GM18517 (cell line): ENCODE measurements at regions not wholly inside any gene's neighbourhood (a gene's known extent, or its start where the extent isn't known, plus 50 kb on each side); places are given as distances from the start of the nearest gene placed in this dataset.

Experiments
- ATAC-seq: cut with Tn5 transposase; IDR thresholded peaks from one replicate; pipeline ENCODE4 v1.9.1; 2021; ENCODE audit warnings: mild to moderate bottlenecking, moderate library complexity; ENCODE audit not compliant: unreplicated experiment

DNA sequence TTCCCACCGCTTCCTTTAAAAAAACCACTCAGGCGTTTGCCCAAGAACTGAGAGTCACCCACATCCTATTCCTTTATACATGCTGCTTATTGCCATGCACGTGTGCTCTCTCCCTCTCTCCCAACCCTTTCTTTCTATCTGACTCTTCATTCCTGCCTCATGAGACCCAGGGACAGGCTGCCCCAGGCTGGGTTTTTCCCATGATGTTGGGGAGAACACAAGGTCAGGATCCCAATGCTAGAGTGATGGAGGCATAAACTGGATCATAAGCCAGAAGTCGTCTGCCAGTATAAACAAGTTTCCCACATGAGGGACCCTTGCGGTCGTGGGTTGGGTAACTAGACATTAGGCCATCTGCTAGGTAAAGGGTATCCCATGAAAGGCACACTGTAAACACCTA, 64.9 kb downstream of the CD2 start:
- ATAC-seq = no peak

DNA sequence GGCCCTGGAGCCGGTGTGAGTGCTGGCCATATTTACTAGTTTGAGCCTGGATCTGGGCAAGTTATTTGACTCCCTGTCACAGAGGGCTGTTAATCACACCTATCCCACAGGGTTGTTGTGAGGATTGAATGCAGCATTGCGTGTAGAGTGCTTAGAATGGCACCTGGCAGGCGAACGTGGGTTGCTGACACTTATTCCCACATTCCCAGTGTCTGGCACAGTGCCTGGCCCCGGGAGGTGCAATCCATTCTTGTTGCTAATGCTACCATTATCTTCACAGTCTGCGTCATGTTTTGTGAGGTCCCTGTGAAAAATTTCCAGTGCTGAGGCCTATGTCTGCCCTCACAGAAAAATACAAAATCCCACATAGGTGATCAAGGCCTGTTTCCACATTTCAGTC, 66.1 kb downstream of the CD2 start:
- ATAC-seq = no peak

DNA sequence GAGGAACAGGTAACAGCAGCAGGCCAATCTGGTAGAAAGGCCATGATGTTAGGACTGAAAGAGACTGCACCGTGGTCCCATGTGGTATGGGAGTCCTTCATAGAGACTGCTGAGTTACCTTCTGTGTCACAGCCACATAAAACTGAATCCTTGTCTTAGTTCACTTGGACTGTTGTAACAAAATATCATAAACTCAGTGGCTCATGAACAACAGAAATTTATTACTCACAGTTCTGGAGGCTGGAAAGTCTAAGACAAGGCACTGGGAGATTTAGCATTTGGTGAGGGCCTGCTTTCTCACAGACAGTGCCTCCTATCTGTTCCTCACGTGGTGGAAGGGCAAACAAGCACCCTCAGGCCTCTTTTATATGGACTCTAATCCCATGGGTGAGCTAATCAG, 67.5 kb downstream of the CD2 start:
- ATAC-seq = no peak

DNA sequence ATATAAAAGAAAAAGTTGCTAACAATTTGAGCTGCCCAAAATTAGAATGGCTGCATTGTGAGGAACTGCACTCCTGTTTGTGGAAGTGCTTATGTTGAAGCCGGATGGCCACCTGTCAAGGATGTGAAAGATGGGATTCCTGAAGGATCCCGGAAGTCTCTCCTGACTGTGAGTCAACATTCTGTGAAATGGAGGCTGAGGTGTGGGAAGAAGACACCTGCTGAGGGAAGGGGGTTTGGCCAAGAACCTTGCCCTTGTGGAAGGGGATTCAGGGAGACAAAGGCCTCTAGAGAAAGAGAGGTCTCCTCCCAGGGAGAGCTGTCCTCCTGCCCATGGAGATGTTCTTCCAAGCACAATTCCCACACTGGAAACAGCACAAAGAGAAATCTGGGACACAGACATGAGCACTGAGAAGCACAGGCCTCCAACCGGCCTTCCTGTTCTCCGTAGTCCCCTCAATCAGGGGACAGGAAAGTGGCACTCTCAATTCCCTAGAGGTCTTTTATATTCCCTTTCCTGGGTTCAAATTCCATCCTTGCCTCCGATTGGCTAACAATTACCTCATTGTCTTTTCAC, 70.5 kb downstream of the CD2 start:
- ATAC-seq = no peak

DNA sequence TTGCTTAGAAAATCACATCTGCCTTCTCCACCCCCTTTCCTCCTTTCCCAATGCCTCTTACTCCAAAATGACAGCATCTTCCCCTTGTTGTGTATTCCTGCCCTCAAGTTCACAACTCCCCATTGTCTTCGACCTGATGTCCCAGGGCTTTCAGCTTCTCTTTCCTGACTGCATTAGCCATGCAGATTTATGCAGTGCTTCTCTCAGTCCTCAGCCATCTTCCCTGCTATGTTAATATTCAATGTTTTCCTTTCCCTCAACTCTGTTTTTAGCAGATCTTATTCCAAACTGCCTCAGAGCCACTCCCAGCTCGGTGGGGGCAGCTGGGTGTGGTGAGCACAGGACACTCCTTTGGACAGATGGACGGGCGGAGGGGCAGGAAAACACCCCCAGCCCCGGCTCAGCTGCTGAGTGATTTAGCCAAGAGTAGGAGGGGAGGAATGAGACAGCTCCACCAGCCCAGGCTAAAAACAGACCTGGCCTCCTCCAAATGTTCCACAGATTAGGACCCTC, 71.0 kb downstream of the CD2 start:
- no peak for ATAC-seq

DNA sequence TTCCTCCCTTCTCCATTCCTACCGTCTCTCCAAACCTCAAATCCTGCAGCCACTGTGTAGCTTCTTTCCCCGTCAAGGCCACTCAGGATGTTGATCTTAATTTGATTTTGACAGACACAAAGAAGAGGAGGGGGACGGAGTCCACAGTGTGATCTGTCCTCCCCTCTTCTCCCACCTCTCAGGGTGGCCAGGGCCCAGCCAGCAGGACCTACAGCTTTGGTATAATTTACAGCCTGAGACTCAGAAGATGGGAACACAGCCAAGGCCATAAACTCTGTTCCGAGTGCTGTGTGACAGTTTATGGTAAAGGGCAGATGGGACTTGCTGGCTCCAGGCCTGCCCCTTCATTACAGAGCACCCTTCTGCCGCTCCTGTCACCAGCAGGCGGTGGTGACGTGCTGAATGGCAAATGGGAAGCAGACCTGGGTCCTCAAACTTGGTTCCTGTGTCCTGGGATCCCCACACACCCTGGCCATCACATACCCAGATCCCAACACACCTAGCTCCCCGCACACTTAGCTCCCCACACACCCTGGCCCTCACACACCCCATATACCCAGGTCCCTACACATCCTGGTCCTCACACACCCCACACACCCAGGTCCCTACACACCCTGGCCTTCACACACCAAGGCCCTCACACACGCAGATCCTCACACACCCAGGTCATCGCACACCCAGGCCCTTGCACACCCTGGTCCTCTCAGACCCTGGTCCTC, 71.6 kb downstream of the CD2 start:
- no peak for ATAC-seq

DNA sequence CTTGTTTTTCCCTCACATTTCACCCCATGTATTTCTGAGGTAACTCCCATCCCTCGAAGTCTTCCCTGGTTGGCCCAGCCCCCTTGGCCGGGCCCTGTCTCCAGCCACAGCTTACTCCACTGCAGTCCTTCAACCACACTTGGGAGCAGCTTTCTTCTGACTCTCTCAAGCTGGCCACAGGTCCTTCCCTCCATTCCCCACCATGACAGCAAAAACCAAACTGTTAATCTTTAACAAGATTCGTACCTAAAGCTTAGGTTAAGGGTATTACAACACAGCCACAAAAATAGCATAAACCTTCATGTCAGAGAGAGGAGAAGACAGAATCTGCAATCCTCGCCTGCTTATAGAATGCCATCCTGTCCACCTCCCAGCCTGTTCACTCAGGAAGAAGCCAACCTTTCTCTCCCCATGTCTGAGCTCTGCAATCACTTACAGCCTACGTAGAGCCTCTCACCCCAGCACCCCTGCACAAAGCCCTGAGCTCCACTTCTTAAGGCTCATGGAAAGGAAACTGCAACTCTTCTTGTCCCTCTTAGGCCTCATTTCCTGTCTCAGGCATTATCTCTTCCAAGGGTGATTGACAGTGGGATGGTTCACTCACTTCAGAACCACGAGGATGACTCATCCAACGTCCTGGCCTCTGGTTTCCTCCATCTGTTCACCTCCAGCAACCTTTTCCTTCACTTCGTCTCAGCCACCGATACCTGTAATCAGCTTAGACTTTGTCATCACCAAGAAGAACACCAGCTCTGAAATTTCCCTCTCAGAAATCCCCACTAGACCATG, 72.8 kb downstream of the CD2 start:
- peak; percentile 84 for ATAC-seq

DNA sequence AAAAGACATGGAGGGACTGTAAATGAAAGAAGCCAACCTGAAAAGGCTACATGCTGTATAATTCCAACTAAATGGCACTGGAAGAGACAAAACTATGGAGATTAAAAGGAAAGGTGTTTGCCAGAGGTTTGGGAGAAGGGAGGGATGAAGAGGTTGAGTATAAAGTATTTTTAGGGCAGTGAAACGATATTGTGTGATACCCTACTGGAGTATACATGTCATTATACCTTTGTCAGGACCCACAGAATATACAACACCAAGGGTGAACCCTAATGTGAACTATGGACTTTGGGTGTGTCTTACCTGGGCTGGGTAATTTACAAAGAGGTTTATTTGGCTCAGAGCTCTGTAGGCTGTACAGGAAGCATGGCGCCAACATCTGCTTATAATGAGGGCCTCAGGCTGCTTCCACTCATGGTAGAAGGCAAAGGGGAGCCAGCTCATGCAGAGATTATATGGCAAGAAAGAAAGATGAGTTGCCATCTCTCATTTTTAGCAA, 73.4 kb downstream of the CD2 start:
- peak; percentile 4 for ATAC-seq

DNA sequence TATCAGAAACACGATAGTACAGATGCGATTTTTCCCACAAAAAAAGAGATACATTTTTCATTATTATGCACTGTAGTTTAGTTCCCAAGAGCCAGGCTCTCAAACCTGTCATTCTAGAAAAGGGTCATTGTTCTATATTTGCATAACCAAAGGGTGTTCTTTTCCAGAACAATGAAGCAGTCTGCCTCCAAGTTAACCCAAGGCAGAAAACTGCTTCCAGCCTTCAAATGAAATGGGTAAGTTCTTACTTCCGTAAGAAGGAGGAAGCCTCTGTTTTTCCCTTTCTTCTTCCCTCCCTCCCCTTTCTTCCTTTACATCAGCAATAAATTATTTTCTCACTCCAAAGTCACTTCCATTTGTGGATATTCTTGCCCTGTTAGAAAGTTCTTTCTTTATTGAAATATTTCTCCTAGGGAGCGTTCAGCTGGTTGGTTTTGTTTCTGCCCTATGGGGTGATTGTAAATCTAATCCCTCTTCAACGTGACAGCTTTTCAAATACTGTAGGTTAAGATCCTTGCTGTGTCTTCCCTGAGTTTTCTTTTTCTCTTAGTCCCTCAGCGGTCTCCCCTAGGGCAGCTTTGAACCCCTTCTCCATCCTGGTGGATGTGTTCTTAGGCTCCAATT, 77.3 kb upstream of the PTGFRN start:
- ATAC-seq = no peak

DNA sequence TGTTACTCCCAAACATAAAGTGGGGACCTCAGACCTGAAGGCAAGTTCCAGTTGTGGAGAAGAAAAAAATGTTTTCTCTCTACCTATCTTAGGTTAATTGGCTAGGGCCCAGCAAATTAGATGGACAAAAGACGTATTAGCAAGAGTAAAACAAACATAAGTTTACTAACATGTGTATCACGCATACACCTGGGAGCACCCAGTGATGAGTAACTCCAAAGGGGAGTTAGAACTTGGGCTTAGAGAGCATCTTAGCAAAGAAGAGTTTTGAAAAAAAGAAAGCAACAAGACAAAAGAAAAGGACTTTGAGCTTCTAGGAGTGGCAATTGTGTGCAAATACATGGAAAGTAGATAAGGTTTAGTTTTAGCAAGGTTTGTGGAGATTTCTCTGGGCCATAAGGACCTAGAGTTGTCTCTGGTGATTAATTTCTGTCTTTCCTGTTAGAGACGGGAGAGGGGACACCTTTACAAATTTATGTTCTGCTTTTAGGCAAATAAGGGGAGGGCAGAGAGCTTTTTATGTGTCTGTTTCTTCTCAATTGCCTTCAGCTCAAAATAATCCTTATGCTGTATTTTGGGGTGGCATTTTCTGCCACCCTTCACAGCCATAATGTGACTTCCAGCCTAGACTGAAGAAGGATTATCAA, 76.7 kb upstream of the PTGFRN start:
- no peak for ATAC-seq

DNA sequence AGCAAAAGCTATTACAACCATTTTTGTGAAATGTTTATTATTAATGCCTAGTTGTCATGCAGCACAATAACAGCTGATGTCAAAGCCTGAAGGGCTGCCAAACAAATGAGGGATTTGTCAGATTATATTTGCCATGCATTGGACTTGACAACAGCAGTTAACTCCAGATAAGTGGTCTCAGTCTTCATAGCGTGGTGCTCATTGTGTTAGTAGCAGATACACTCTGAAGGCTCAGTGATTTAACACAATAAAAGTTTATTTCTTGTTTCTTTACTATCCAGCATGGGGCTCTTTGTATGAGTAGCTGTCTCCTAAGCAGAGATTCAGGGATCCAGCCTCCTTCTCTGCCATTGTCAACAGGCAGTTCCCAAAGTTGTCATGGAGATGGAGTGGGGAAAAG, 76.0 kb upstream of the PTGFRN start:
- ATAC-seq = no peak

DNA sequence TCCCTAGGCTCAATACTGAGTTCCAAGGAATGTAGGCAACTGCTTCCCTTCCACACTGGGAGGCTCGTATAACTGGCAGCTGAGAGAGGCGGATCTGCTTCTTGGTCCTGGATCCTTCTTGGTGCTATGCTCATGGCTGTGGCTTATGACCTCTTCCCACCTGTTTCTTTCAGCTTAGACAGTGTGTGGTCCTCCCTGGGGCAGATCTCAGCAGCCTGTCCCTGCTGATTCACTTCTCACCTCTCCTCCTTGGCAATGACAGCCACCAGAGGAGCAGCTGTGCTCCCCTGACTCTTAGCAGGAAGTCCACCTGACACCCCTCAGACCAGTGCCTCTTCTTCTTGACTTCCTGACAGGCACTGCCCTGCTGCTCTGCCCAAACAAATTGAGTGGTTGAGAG, 75.1 kb upstream of the PTGFRN start:
- ATAC-seq = no peak

DNA sequence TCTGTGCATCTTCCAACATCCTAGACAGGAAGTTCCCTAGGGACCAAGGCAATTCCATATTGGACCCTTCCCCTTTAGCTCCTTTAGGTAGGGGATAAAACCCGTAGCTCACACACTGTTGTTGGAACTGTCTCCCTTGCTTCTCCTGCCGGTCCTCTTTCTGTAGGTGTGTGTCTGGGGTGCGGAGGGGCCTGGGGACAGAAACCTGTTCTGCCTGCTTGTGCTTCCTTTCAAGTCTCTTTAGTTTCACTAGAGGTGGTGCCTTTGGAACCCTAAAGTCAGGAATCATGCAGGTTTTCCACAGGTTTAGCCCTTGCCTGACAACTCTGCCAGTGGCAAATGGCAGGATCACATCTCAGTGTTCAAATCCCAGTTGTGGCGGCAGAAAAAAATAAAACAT, 74.6 kb upstream of the PTGFRN start:
- ATAC-seq = no peak

DNA sequence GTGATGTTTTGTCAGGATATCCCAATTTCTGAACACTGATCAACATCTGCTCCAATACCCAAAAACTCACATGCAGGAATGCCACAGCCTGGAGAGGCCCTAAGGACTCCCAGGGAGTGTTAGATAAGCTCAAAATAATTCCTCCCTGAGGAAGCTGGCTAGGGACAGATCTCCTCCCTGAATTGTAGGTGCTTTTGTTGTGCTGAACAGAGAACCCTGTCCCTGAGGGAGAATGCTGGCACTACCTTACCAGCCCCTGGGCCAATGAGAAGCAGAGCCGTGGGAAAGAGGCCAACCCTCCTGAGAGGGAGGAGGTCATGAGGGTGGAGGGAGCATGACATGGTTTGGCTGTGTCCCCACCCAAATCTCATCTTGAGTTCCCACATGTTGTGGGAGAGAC, 73.6 kb upstream of the PTGFRN start:
- ATAC-seq = no peak

DNA sequence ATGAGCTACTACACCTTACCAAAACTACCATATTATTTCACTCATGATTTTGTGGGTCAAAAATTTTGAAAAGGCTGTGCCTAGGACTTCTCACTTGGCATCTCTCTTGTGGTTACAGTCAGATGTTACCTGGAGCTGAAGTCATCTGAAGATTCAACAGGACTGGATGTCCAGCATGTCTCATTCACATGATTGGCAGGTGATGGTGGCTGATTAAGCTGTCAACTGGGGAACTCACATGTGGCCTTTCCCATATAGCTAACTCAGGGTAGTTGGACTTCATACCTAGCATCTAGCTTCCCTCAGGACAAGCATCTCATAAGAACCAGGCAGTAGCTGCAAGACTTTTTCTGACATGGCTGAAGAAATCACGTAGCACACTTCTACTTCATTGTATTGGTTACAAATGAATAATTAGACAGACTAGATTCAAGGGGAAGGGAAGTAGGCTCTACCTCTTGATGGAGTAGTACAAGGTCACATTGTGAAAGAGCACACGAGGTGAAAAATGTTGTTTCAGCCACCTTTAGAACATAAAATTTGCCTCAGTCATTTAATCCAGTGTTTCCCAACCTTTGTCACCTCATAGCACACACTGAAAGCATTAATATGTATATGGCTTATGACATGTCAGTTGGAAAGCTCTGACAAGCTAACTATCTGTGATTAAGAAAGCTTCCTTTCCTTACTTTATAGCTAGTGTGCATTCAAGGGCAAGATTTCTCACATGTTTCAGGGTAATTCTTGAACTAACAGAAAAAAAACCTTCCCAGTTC, 68.0 kb upstream of the PTGFRN start:
- no peak for ATAC-seq

DNA sequence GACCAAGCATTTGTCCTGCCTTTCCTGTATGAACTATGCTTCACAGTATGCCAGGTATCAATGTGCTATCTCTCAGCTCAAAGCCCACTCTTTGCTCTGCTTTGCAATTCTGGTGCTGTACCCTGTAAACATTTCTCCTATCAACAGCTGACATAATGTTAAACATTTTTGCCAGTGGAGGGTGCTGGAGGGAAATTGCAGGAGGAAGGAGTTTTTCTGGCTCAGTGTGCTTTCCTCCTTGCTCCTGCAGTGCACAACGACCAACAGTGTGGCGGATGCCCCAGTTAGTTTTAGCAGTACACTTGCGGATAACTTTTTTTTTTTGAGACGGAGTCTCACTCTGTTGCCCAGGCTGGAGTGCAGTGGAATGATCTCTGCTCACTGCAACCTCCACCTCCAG, 67.1 kb upstream of the PTGFRN start:
- no peak for ATAC-seq

DNA sequence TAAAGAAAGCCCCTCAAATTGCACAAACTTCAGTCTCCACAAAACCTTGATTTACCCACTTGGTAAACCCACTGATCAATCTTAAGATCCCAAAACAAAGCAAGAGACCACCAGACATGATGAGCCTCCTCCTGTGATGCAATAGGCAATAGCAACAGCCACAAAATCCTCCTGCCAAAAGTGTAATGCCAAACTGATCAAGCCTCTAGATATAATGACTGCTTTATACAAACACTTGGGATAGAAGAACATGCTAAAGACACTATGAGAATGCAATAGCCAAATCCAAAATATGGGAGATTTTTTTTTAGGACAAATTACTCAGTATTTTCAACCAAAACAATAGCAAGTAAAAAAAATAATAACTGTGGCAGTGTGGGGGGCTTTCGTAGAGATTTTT, 64.9 kb upstream of the PTGFRN start:
- ATAC-seq = no peak

DNA sequence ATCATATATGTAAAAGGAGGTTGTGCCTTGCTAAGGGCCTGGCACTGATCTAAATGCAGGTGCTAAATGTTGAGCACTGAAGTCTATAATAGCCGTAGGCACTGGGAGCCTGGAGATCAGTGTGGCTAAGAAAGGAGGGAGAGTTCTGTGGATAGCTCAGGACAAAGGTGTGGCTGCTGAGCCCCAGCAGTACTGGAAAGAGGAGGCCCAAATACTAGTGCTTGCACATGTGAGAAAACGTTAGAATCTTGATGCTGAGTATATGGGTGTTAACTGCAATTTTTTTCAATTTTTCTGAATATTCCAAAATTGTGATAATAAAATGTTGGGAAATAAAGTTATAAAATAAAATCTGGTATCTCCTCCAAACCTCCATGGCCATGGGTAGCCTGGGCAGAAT, 62.5 kb upstream of the PTGFRN start:
- ATAC-seq = no peak

DNA sequence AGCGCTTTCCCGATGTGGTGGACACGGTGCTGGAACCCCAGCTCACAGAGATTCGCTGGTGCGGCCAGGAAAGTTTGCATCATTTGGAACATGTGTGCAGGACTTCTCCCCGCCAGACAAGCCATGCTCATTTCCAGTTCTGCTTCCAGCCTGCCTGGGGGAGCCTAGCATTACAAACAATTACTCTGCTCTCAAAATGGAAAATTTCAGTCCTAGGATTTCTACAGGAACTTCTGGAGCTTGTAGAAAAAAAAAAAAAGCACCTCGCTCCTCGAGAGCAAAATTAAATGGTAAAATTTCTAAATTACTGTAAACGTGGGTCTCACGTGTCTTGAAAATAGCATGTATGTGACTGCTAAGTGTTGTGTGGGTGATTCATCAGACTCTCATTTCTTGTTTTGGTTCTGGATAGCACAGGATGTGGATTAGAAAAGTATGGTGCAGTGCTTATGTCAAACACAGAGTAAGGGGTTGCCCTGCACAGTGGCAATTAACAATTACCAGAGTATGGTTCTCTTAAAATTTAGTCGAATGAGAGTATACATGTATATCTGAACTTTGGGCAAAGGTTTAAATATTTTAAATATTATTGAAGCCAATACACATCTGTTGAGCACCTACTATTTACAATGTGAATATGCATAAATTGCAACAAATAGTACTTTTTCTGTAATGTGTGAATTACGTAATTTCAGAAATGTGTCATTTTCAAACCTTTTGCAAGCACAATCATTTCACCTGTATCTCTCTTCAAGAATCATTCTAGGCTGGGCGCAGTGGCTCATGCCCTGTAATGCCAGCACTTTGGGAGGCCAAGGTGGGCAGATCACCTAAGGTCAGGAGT, 61.8 kb upstream of the PTGFRN start:
- ATAC-seq = no peak
